GM12878 (cell line): ENCODE measurements at regions not wholly inside any gene's neighbourhood (a gene's known extent, or its start where the extent isn't known, plus 50 kb on each side); places are given as distances from the start of the nearest gene placed in this dataset.

Experiments used
- ATAC-seq: fragments of 200-7000 bp; cut with Tn5 transposase; 3 replicates; pipeline ENCODE4 v1.9.1; 2020; ENCODE audit warnings: mild to moderate bottlenecking, moderate library complexity
- BruUV-seq: library from RNA; stranded (reverse); fragments of 400-500 nt; replicated peaks from 2 replicates; lab custom pipeline; 2021; lab: Mats Ljungman, UMichigan
- CTCF ChIA-PET: fragments of 300-600 bp; sonication (Branson Sonifier 250); formaldehyde crosslinking; extraction: SDS; loops from one replicate; lab custom pipeline; 2021; ENCODE audit warnings: inconsistent platforms; lab: Yijun Ruan, JAX
- POLR2A ChIA-PET: fragments of 350-600 bp; formaldehyde crosslinking; extraction: SDS; loops from one replicate; lab custom pipeline; 2021; ENCODE audit warnings: inconsistent platforms; lab: Charles Lee
- RAD21 ChIA-PET: fragments of 300-600 bp; sonication (Branson Sonifier 250); formaldehyde crosslinking; loops from one replicate; lab custom pipeline; 2023; ENCODE audit warnings: antibody characterized with exemption; ENCODE audit not compliant: unreplicated experiment; lab: Charles Lee
- SMC1A ChIA-PET: fragments of 300-600 bp; sonication (Branson Sonifier 250); formaldehyde crosslinking; loops from one replicate; lab custom pipeline; 2023; ENCODE audit not compliant: unreplicated experiment, uncharacterized antibody; lab: Charles Lee
- DNase-seq: peaks from one replicate; pipeline ENCODE4 v3.0.0-alpha.2; 2011; ENCODE audit warnings: low read depth, low spot score
- FAIRE-seq: peaks from 3 replicates; lab custom pipeline; 2011; peaks lifted over from hg19 to GRCh38; lab: Jason Lieb, UNC
- H2AFZ ChIP-seq: 2 replicates; pipeline ENCODE4 v1.6.0; 2011; ENCODE audit warnings: low read depth, low read length, control low read depth; ENCODE audit not compliant: control insufficient read depth
- H3K27ac ChIP-seq: 2 replicates; pipeline ENCODE4 v1.5.1; 2011; ENCODE audit warnings: control low read depth; ENCODE audit not compliant: control insufficient read depth, insufficient read depth
- H3K27me3 ChIP-seq, 2 experiments: replicated peaks in 1 of 2; 2 replicates each; pipeline versions ENCODE4 v1.6.0 to v1.6.1; 2011; ENCODE audit warnings: low read length in 1 of 2; ENCODE audit not compliant: control insufficient read depth in 2 of 2, insufficient read depth in 2 of 2
- H3K36me3 ChIP-seq, 2 experiments: 2 replicates each; pipeline ENCODE4 v1.5.1; 2011; ENCODE audit warnings: low read length in 1 of 2; ENCODE audit not compliant: control insufficient read depth in 2 of 2, insufficient read depth in 2 of 2
- H3K4me1 ChIP-seq: 2 replicates; pipeline ENCODE4 v1.6.1; 2011; ENCODE audit warnings: mild to moderate bottlenecking, low read length, moderate library complexity, mixed read lengths; ENCODE audit not compliant: control insufficient read depth, insufficient read depth
- H3K4me2 ChIP-seq: 2 replicates; pipeline ENCODE4 v1.6.0; 2011; ENCODE audit warnings: control low read depth; ENCODE audit not compliant: control insufficient read depth, insufficient read depth
- H3K4me3 ChIP-seq: fragments of 200-600 bp; sonication (generic); 2 replicates; pipeline ENCODE4 v1.5.1; 2016
- H3K79me2 ChIP-seq: 2 replicates; pipeline ENCODE4 v1.6.0; 2011; ENCODE audit warnings: low read length; ENCODE audit not compliant: control insufficient read depth, insufficient read depth
- H3K9ac ChIP-seq: 2 replicates; pipeline ENCODE4 v1.8.0; 2011; ENCODE audit warnings: low read length, control low read depth, mixed read lengths; ENCODE audit not compliant: control insufficient read depth, insufficient read depth
- H3K9me3 ChIP-seq: replicated peaks from 3 replicates; pipeline ENCODE4 v1.5.1; 2011; ENCODE audit warnings: mild to moderate bottlenecking, low read length; ENCODE audit not compliant: control insufficient read depth, insufficient read depth
- H4K20me1 ChIP-seq: 2 replicates; pipeline ENCODE4 v1.6.0; 2011; ENCODE audit not compliant: control insufficient read depth, insufficient read depth
- BHLHE40 ChIP-seq, 2 experiments: fragments of 450-650 bp in 1 of 2; IDR thresholded peaks; 2 replicates each; pipeline ENCODE4 v1.6.1; 2011 to 2017; ENCODE audit warnings: low read depth in 2 of 2, borderline replicate concordance in 1 of 2, improper control_type of control experiment in 1 of 2, low read length in 1 of 2, mild to moderate bottlenecking in 1 of 2
- BMI1 ChIP-seq: fragments of 450-650 bp; IDR thresholded peaks from 2 replicates; pipeline ENCODE4 v1.6.1; 2016; ENCODE audit warnings: mild to moderate bottlenecking, moderate library complexity, borderline replicate concordance
- CHD4 ChIP-seq: fragments of 200-600 bp; sonication (generic); IDR thresholded peaks from 2 replicates; pipeline ENCODE4 v1.6.1; 2016; ENCODE audit warnings: mild to moderate bottlenecking
- EZH2 ChIP-seq: IDR thresholded peaks from 2 replicates; pipeline ENCODE4 v1.6.1; 2012; ENCODE audit warnings: low read depth, mild to moderate bottlenecking, control low read depth, inconsistent platforms, low read length, borderline replicate concordance; ENCODE audit not compliant: control insufficient read depth
- FOS ChIP-seq: IDR thresholded peaks from 3 replicates; pipeline ENCODE4 v1.6.1; 2011; ENCODE audit warnings: borderline replicate concordance; ENCODE audit not compliant: insufficient read length; ENCODE audit errors: extremely low read depth
- HCFC1 ChIP-seq: fragments of 150-350 bp; IDR thresholded peaks from 2 replicates; pipeline ENCODE4 v1.6.1; 2014; ENCODE audit warnings: low read length
- IKZF2 ChIP-seq, 2 experiments: fragments of 450-650 bp; IDR thresholded peaks; 2 replicates each; pipeline ENCODE4 v1.6.1; 2017; ENCODE audit warnings: mild to moderate bottlenecking in 2 of 2, moderate library complexity in 2 of 2
- JUNB ChIP-seq: IDR thresholded peaks from 2 replicates; pipeline ENCODE4 v1.6.1; 2016; ENCODE audit warnings: antibody characterized with exemption, mild to moderate bottlenecking
- KAT2A ChIP-seq: conservative IDR thresholded peaks from 2 replicates; pipeline ENCODE4 v1.6.1; 2011; ENCODE audit warnings: low read depth, low read length; ENCODE audit not compliant: control insufficient read depth
- MEF2B ChIP-seq: fragments of 450-650 bp; IDR thresholded peaks from 2 replicates; pipeline ENCODE4 v1.6.1; 2018; ENCODE audit warnings: mild to moderate bottlenecking, moderate library complexity; ENCODE audit not compliant: partially characterized antibody, poor library complexity, severe bottlenecking
- POLR2A ChIP-seq: IDR thresholded peaks from 2 replicates; pipeline ENCODE4 v1.6.1; 2011; ENCODE audit warnings: low read depth, mild to moderate bottlenecking, low read length
- SIN3A ChIP-seq: IDR thresholded peaks from 2 replicates; pipeline ENCODE4 v1.6.1; 2012; ENCODE audit warnings: low read depth, low read length, improper control_type of control experiment
- SUZ12 ChIP-seq: fragments of 200-600 bp; sonication (generic); IDR thresholded peaks from one replicate; pipeline ENCODE4 v1.6.1; 2018; ENCODE audit warnings: antibody characterized with exemption, mild to moderate bottlenecking; ENCODE audit not compliant: unreplicated experiment
- WGBS: methylation state at CpG from one replicate; pipeline ENCODE4 v1.1.6; 2016; ENCODE audit warnings: low lambda C conversion rate; ENCODE audit not compliant: insufficient replicate concordance, insufficient coverage; ENCODE audit errors: missing lambda C conversion rate; 5-methylcytosine and 5-hydroxymethylcytosine counted together
- in situ Hi-C: fragments of 300-500 bp; cut with MboI; formaldehyde crosslinking; loops from 9 replicates; pipeline ENCODE4 v1.14.3; 2018; ENCODE audit warnings: mixed read lengths
- intact Hi-C: fragments of 100-400 bp; cut with micrococcal nuclease; formaldehyde crosslinking; loops from one replicate; pipeline ENCODE4 v1.14.2; 2022; ENCODE audit not compliant: unreplicated experiment
- TF ChIP-seq, protein P1 (sequence below): fragments of 450-650 bp; conservative IDR thresholded peaks from 2 replicates; pipeline ENCODE4 v1.6.1; 2017; ENCODE audit warnings: mild to moderate bottlenecking, moderate library complexity
- TF ChIP-seq, protein P2 (sequence below): IDR thresholded peaks from 2 replicates; pipeline ENCODE4 v1.6.1; 2012; ENCODE audit warnings: low read depth, low read length, improper control_type of control experiment
- TF ChIP-seq, protein P3 (sequence below): fragments of 450-650 bp; IDR thresholded peaks from 2 replicates; pipeline ENCODE4 v1.6.1; 2016; ENCODE audit warnings: mild to moderate bottlenecking

DNA sequence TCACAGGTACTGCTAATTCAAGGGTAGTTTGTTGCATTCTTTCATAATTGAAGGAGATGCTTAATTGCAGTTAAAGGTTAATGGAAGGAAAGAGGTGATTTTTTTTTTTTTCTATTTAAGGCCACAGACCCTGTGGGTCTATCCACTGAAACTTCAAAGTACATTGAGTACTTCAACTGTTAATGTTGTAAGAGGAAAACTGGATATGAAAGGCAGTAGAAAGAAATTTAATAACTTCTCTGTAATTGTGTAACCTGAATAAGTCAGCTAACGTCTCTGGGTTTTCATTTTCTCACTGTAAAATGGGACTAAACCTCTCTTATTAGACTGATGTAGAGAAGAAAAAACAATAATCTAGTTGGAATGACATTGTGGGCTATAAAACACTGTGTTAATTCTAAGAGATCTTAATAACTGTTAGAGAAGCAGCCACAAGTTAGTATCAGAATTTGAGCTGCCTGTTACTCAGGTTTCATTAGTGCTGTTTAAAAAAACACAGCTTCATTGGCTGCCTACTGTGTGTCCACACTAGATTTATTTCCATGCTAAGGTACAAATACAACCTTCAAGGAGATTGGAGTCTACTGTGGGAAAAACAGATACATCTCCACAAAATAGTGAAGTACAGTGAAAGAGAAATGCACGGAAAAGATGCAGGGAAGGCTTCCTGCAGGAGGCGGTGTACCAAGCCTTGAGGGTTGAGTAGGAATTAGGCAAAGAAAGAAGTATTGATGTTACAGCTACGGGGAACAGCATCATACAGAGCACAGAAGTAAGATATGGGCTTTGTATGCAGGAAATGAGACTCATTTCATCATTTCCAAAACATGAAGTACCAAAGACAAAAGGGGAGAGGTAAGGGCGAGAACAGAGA lies 483.6 kb downstream of the TAFA4 start:
- Histone ChIP-seq H4K20me1 (no peaks in the 10 kb centered on the region), H3K27me3 (no peaks in the 10 kb centered on the region), H3K4me3 (no peak overlapping the region), H3K4me2 (no peak overlapping the region), H3K27ac (no peak overlapping the region), H3K36me3 (no peaks in the 10 kb centered on the region), H3K4me1 (no peaks in the 10 kb centered on the region), H3K79me2 (no peaks in the 10 kb centered on the region), H3K9me3 (no peaks in the 10 kb centered on the region), H2AFZ (no peak overlapping the region), H3K9ac (no peak overlapping the region)
- SMC1A ChIA-PET = interaction anchor here (0.7 kb wide), 1 partner anchor 11 kb away, joined by 3 read pairs; no protein-coding TSS in a partner anchor
- in situ Hi-C loops (no loop called here), intact Hi-C loops (no loop called here)
- CTCF ChIA-PET = no interaction called here
- TF ChIP-seq, protein P1, sequence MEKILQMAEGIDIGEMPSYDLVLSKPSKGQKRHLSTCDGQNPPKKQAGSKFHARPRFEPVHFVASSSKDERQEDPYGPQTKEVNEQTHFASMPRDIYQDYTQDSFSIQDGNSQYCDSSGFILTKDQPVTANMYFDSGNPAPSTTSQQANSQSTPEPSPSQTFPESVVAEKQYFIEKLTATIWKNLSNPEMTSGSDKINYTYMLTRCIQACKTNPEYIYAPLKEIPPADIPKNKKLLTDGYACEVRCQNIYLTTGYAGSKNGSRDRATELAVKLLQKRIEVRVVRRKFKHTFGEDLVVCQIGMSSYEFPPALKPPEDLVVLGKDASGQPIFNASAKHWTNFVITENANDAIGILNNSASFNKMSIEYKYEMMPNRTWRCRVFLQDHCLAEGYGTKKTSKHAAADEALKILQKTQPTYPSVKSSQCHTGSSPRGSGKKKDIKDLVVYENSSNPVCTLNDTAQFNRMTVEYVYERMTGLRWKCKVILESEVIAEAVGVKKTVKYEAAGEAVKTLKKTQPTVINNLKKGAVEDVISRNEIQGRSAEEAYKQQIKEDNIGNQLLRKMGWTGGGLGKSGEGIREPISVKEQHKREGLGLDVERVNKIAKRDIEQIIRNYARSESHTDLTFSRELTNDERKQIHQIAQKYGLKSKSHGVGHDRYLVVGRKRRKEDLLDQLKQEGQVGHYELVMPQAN = no peak
- TF ChIP-seq SIN3A = no peak
- TF ChIP-seq, protein P2, sequence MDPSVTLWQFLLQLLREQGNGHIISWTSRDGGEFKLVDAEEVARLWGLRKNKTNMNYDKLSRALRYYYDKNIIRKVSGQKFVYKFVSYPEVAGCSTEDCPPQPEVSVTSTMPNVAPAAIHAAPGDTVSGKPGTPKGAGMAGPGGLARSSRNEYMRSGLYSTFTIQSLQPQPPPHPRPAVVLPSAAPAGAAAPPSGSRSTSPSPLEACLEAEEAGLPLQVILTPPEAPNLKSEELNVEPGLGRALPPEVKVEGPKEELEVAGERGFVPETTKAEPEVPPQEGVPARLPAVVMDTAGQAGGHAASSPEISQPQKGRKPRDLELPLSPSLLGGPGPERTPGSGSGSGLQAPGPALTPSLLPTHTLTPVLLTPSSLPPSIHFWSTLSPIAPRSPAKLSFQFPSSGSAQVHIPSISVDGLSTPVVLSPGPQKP = no peak
- no peak for TF ChIP-seq BHLHE40 (IDR thresholded peaks at IDR 0.05; ENCODE audit: borderline replicate concordance in 1 of 2, low read depth in 2 of 2, low read length in 1 of 2)
- no peak for TF ChIP-seq BMI1
- TF ChIP-seq, protein P3, sequence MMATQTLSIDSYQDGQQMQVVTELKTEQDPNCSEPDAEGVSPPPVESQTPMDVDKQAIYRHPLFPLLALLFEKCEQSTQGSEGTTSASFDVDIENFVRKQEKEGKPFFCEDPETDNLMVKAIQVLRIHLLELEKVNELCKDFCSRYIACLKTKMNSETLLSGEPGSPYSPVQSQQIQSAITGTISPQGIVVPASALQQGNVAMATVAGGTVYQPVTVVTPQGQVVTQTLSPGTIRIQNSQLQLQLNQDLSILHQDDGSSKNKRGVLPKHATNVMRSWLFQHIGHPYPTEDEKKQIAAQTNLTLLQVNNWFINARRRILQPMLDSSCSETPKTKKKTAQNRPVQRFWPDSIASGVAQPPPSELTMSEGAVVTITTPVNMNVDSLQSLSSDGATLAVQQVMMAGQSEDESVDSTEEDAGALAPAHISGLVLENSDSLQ = no peak
- TF ChIP-seq SUZ12 = no peak
- TF ChIP-seq CHD4 = no peak
- no peak for TF ChIP-seq KAT2A
- TF ChIP-seq MEF2B = no peak
- TF ChIP-seq JUNB = no peak
- no peak for TF ChIP-seq IKZF2 (IDR thresholded peaks at IDR 0.05)
- no peak for TF ChIP-seq FOS
- no peak for TF ChIP-seq HCFC1
- TF ChIP-seq EZH2 = no peak
- no peak for TF ChIP-seq POLR2A
- BruUV-seq = no TSS peak
- DNase-seq (no peak), FAIRE-seq (no peak), ATAC-seq (no peak)
- POLR2A ChIA-PET = no interaction called here
- 23% methylated on average over 5 of the region's 5 CpGs for WGBS
- RAD21 ChIA-PET = no interaction called here
